ENCODE measurements at regions not wholly inside any gene's neighbourhood (a gene's known extent, or its start where the extent isn't known, plus 50 kb on each side); places are given as distances from the start of the nearest gene placed in this dataset.

DNA sequence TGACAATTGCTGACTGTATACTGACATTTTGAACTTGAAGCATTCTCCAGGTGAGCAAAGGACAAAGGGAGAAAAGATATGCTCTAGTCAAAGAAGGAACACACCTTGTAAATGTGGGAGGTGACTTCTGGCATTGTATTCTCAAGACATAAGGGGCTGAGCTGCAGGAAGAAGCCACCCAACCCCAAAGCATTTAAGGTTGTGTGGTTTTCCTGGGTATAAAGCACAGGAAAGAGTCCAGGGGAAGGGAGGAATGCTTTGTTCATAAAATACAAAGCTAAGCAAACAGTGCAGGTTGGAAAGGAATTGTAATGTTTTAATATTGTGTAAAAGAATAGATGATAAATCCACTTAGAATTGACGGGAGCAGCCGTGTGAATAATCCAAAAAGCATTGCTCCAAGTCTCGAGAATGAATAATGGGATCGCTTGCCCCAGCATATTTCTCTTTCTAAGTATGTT lies 102.4 kb upstream of the LRIG1 start:
- no peak for TF ChIP-seq POLR2AphosphoS5 (IDR thresholded peaks at IDR 0.05)
- no peak for TF ChIP-seq CTCF (IDR thresholded peaks at IDR 0.05)
- no peak for TF ChIP-seq EP300 (IDR thresholded peaks at IDR 0.05)
- TF ChIP-seq POLR2A (IDR thresholded peaks at IDR 0.05), result no peak
